ENCODE measurements at regions not wholly inside any gene's neighbourhood (a gene's known extent, or its start where the extent isn't known, plus 50 kb on each side); places are given as distances from the start of the nearest gene placed in this dataset.

DNA sequence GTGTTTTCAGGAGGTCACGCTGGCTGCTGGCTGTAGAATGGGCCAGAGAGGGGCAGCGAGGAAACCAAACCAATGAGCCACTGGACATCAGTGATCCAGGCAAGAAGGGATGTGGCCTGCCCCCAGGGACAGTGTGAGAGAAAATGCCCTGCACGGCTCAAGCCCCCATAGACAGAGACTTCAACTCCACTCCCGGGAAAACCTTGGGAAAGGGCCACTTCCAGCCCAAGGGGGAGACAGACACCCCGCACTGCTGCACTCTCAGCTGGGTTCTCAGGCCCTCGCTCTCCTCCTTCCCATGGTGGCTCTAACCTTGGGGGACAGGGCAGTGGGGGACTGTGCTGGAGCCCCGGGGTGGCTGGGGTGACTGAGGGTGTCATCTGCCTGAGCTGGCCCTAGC, 172.0 kb downstream of the KATNAL1 start (continued):
- TF ChIP-seq STAT1 (IDR thresholded peaks at IDR 0.05; ENCODE audit: unreplicated experiment) (no peak), EZH2phosphoT487 (IDR thresholded peaks at IDR 0.05; ENCODE audit: unreplicated experiment) (no peak), ZNF331 (CRISPR knock-in tag; IDR thresholded peaks at IDR 0.05; ENCODE audit: low read depth) (no peak), EZH2 (IDR thresholded peaks at IDR 0.05; ENCODE audit: low read depth, unreplicated experiment) (no peak), NANOG (IDR thresholded peaks at IDR 0.05; ENCODE audit: borderline replicate concordance) (no peak), JUNB (IDR thresholded peaks at IDR 0.05; ENCODE audit: unreplicated experiment) (no peak), CTCF (conservative IDR thresholded peaks at IDR 0.05; ENCODE audit: low read depth in 2 of 2) (no peak)
- TF ChIP-seq, protein P1, sequence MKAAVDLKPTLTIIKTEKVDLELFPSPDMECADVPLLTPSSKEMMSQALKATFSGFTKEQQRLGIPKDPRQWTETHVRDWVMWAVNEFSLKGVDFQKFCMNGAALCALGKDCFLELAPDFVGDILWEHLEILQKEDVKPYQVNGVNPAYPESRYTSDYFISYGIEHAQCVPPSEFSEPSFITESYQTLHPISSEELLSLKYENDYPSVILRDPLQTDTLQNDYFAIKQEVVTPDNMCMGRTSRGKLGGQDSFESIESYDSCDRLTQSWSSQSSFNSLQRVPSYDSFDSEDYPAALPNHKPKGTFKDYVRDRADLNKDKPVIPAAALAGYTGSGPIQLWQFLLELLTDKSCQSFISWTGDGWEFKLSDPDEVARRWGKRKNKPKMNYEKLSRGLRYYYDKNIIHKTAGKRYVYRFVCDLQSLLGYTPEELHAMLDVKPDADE (IDR thresholded peaks at IDR 0.05) = no peak

- peaks cover 5% of the 10 kb centered on the region for H3K27me3 Mint-ChIP-seq (ENCODE audit: insufficient read depth, low read depth, poor library complexity)
- H3K4me1 Mint-ChIP-seq = peaks cover 3% of the 10 kb centered on the region; the same call in 2 of the 3 replicates
- no peaks in the 10 kb centered on the region for H3K9me3 Mint-ChIP-seq
- ATAC-seq (no peak), DNase-seq (ENCODE audit: low spot score) (no peak)
- H3K27me3 ChIP-seq (ENCODE audit: insufficient read depth) = no peaks in the 10 kb centered on the region
- H3K4me3 Mint-ChIP-seq = no peak overlapping the region
- no peaks in the 10 kb centered on the region for H3F3A ChIP-seq (replicated peaks; ENCODE audit: low read depth)
- H3K4me2 ChIP-seq = no peak overlapping the region
- TF ChIP-seq EZH2 (IDR thresholded peaks at IDR 0.05; ENCODE audit: low read depth, unreplicated experiment) (no peak), ZNF331 (CRISPR knock-in tag; IDR thresholded peaks at IDR 0.05; ENCODE audit: low read depth) (no peak), POLR2AphosphoS5 (IDR thresholded peaks at IDR 0.05; ENCODE audit: low read depth) (no peak), EZH2phosphoT487 (IDR thresholded peaks at IDR 0.05; ENCODE audit: unreplicated experiment) (no peak), NANOG (IDR thresholded peaks at IDR 0.05; ENCODE audit: borderline replicate concordance) (no peak), ZNF114 (CRISPR knock-in tag; IDR thresholded peaks at IDR 0.05) (no peak)
- TF ChIP-seq, protein P2, sequence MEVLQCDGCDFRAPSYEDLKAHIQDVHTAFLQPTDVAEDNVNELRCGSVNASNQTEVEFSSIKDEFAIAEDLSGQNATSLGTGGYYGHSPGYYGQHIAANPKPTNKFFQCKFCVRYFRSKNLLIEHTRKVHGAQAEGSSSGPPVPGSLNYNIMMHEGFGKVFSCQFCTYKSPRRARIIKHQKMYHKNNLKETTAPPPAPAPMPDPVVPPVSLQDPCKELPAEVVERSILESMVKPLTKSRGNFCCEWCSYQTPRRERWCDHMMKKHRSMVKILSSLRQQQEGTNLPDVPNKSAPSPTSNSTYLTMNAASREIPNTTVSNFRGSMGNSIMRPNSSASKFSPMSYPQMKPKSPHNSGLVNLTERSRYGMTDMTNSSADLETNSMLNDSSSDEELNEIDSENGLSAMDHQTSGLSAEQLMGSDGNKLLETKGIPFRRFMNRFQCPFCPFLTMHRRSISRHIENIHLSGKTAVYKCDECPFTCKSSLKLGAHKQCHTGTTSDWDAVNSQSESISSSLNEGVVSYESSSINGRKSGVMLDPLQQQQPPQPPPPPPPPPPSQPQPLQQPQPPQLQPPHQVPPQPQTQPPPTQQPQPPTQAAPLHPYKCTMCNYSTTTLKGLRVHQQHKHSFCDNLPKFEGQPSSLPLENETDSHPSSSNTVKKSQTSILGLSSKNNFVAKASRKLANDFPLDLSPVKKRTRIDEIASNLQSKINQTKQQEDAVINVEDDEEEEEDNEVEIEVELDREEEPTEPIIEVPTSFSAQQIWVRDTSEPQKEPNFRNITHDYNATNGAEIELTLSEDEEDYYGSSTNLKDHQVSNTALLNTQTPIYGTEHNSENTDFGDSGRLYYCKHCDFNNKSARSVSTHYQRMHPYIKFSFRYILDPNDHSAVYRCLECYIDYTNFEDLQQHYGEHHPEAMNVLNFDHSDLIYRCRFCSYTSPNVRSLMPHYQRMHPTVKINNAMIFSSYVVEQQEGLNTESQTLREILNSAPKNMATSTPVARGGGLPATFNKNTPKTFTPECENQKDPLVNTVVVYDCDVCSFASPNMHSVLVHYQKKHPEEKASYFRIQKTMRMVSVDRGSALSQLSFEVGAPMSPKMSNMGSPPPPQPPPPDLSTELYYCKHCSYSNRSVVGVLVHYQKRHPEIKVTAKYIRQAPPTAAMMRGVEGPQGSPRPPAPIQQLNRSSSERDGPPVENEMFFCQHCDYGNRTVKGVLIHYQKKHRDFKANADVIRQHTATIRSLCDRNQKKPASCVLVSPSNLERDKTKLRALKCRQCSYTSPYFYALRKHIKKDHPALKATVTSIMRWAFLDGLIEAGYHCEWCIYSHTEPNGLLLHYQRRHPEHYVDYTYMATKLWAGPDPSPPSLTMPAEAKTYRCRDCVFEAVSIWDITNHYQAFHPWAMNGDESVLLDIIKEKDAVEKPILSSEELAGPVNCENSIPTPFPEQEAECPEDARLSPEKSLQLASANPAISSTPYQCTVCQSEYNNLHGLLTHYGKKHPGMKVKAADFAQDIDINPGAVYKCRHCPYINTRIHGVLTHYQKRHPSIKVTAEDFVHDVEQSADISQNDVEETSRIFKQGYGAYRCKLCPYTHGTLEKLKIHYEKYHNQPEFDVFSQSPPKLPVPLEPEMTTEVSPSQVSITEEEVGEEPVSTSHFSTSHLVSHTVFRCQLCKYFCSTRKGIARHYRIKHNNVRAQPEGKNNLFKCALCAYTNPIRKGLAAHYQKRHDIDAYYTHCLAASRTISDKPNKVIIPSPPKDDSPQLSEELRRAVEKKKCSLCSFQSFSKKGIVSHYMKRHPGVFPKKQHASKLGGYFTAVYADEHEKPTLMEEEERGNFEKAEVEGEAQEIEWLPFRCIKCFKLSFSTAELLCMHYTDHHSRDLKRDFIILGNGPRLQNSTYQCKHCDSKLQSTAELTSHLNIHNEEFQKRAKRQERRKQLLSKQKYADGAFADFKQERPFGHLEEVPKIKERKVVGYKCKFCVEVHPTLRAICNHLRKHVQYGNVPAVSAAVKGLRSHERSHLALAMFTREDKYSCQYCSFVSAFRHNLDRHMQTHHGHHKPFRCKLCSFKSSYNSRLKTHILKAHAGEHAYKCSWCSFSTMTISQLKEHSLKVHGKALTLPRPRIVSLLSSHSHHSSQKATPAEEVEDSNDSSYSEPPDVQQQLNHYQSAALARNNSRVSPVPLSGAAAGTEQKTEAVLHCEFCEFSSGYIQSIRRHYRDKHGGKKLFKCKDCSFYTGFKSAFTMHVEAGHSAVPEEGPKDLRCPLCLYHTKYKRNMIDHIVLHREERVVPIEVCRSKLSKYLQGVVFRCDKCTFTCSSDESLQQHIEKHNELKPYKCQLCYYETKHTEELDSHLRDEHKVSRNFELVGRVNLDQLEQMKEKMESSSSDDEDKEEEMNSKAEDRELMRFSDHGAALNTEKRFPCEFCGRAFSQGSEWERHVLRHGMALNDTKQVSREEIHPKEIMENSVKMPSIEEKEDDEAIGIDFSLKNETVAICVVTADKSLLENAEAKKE (CRISPR knock-in tag; IDR thresholded peaks at IDR 0.05) = no peak
- TF ChIP-seq, protein P1 (IDR thresholded peaks at IDR 0.05) = no peak
- H3K27ac ChIP-seq (ENCODE audit: low read depth) = no peak overlapping the region
- no peak overlapping the region for H3K27ac Mint-ChIP-seq
- H3K79me2 ChIP-seq (replicated peaks; ENCODE audit: insufficient read depth) = no peaks in the 10 kb centered on the region
- no peak overlapping the region for H3K4me3 ChIP-seq
- H3K36me3 ChIP-seq (ENCODE audit: insufficient read depth) = no peaks in the 10 kb centered on the region
- H3K9me2 ChIP-seq (ENCODE audit: insufficient read depth) = no peaks in the 10 kb centered on the region
- H2AFZ ChIP-seq = no peak overlapping the region
- no peaks in the 10 kb centered on the region for H3K4me1 ChIP-seq (ENCODE audit: insufficient read depth)
- H4K20me1 ChIP-seq (replicated peaks; ENCODE audit: insufficient read depth) = no peaks in the 10 kb centered on the region
- H3K36me3 Mint-ChIP-seq (ENCODE audit: low read depth) = no peaks in the 10 kb centered on the region
These were observed 172.8 kb downstream of the KATNAL1 start for GRCh38 chr13:30134578-30134977.

Measured in GM23338 (cell line).